IMR-90 (cell line): ENCODE measurements at regions not wholly inside any gene's neighbourhood (a gene's known extent, or its start where the extent isn't known, plus 50 kb on each side); places are given as distances from the start of the nearest gene placed in this dataset.

Experiments
- ATAC-seq: fragments of 200-7000 bp; cut with Tn5 transposase; 2 replicates; pipeline ENCODE4 v1.9.1; 2020; ENCODE audit warnings: low read depth, mild to moderate bottlenecking, moderate library complexity
- BruUV-seq: library from RNA; stranded (reverse); fragments of 400-500 nt; replicated peaks from 2 replicates; lab custom pipeline; 2021; lab: Mats Ljungman, UMichigan
- CTCF ChIA-PET: fragments of 300-600 bp; formaldehyde crosslinking; extraction: SDS; loops from one replicate; lab custom pipeline; 2021; ENCODE audit warnings: antibody characterized with exemption; lab: Yijun Ruan, JAX
- POLR2A ChIA-PET: fragments of 300-600 bp; sonication (Branson Sonifier 250); formaldehyde crosslinking; loops from one replicate; lab custom pipeline; 2022; ENCODE audit warnings: antibody characterized with exemption; ENCODE audit not compliant: unreplicated experiment; lab: Charles Lee
- DNase-seq: peaks from one replicate; pipeline ENCODE4 v3.0.0; 2013
- H2AFZ ChIP-seq: replicated peaks from 2 replicates; pipeline ENCODE3; 2013; ENCODE audit warnings: low read length, mild to moderate bottlenecking; ENCODE audit not compliant: poor library complexity
- H2AK5ac ChIP-seq: 2 replicates; pipeline ENCODE4 v1.6.1; 2013; ENCODE audit warnings: low read depth, low read length, inconsistent platforms
- H2AK9ac ChIP-seq: replicated peaks from 2 replicates; pipeline ENCODE3; 2013; ENCODE audit warnings: mild to moderate bottlenecking, low read depth, low read length, moderate library complexity; ENCODE audit not compliant: poor library complexity
- H2BK120ac ChIP-seq: 2 replicates; pipeline ENCODE4 v1.6.1; 2013; ENCODE audit warnings: low read depth, low read length, inconsistent platforms
- H2BK15ac ChIP-seq: 3 replicates; pipeline ENCODE4 v1.6.1; 2013; ENCODE audit warnings: low read depth, low read length, inconsistent platforms
- H2BK20ac ChIP-seq: 2 replicates; pipeline ENCODE4 v1.6.1; 2013; ENCODE audit warnings: low read depth, mild to moderate bottlenecking, inconsistent platforms, low read length, moderate library complexity
- H2BK5ac ChIP-seq: 2 replicates; pipeline ENCODE4 v1.6.1; 2013; ENCODE audit warnings: mild to moderate bottlenecking, low read depth, low read length, inconsistent platforms; ENCODE audit not compliant: poor library complexity, severe bottlenecking
- H3K14ac ChIP-seq: replicated peaks from 2 replicates; pipeline ENCODE4 v1.6.1; 2013; ENCODE audit warnings: low read depth, low read length, inconsistent platforms
- H3K18ac ChIP-seq: 2 replicates; pipeline ENCODE4 v1.6.1; 2013; ENCODE audit warnings: low read depth, low read length, control low read depth
- H3K23ac ChIP-seq: 2 replicates; pipeline ENCODE4 v1.6.1; 2013; ENCODE audit warnings: low read depth, low read length, inconsistent platforms
- H3K27ac ChIP-seq: 2 replicates; pipeline ENCODE4 v1.5.1; 2013; ENCODE audit warnings: mild to moderate bottlenecking, control low read depth, low read length; ENCODE audit not compliant: insufficient read depth
- H3K27me3 ChIP-seq: 2 replicates; pipeline ENCODE4 v1.6.1; 2013; ENCODE audit warnings: low read length; ENCODE audit not compliant: control insufficient read depth, insufficient read depth
- H3K36me3 ChIP-seq: 2 replicates; pipeline ENCODE4 v1.6.1; 2013; ENCODE audit warnings: low read length, mixed read lengths; ENCODE audit not compliant: control insufficient read depth, insufficient read depth
- H3K4ac ChIP-seq: 2 replicates; pipeline ENCODE4 v1.6.1; 2013; ENCODE audit warnings: low read depth, low read length, inconsistent platforms
- H3K4me1 ChIP-seq: 2 replicates; pipeline ENCODE4 v1.6.1; 2013; ENCODE audit warnings: low read length, mixed read lengths; ENCODE audit not compliant: control insufficient read depth, insufficient read depth
- H3K4me2 ChIP-seq: 2 replicates; pipeline ENCODE4 v1.6.1; 2013; ENCODE audit warnings: low read depth, mild to moderate bottlenecking, control low read depth, low read length, moderate library complexity
- H3K4me3 ChIP-seq: 2 replicates; pipeline ENCODE4 v1.5.1; 2013; ENCODE audit warnings: low read depth, mild to moderate bottlenecking, control low read depth, low read length, moderate library complexity; ENCODE audit not compliant: insufficient read depth
- H3K56ac ChIP-seq: 2 replicates; pipeline ENCODE4 v1.6.1; 2013; ENCODE audit warnings: low read length, inconsistent platforms; ENCODE audit not compliant: insufficient read depth; ENCODE audit errors: extremely low read depth
- H3K79me1 ChIP-seq, 2 experiments: 2 replicates each; pipeline ENCODE4 v1.6.1; 2013; ENCODE audit warnings: low read length in 2 of 2, inconsistent platforms in 1 of 2, low read depth in 1 of 2
- H3K9ac ChIP-seq: 2 replicates; pipeline ENCODE4 v1.6.1; 2013; ENCODE audit warnings: low read depth, low read length, control low read depth
- H3K9me1 ChIP-seq: 2 replicates; pipeline ENCODE4 v1.6.1; 2013; ENCODE audit warnings: low read length, inconsistent platforms; ENCODE audit not compliant: insufficient read depth
- H3K9me3 ChIP-seq: 2 replicates; pipeline ENCODE4 v1.6.1; 2013; ENCODE audit warnings: low read length; ENCODE audit not compliant: control insufficient read depth, insufficient read depth
- H4K20me1 ChIP-seq: 2 replicates; pipeline ENCODE4 v1.6.1; 2013; ENCODE audit warnings: low read length, inconsistent platforms; ENCODE audit not compliant: insufficient read depth
- H4K5ac ChIP-seq: 2 replicates; pipeline ENCODE4 v1.6.1; 2013; ENCODE audit warnings: mild to moderate bottlenecking, low read depth, low read length, control low read depth
- H4K8ac ChIP-seq, 2 experiments: 2 replicates each; pipeline ENCODE4 v1.6.1; 2013; ENCODE audit warnings: low read depth in 2 of 2, low read length in 2 of 2, control low read depth in 1 of 2, inconsistent platforms in 1 of 2
- H4K91ac ChIP-seq: 2 replicates; pipeline ENCODE4 v1.6.1; 2013; ENCODE audit warnings: low read depth, low read length, inconsistent platforms; ENCODE audit not compliant: insufficient read depth
- BHLHE40 ChIP-seq: fragments of 150-350 bp; IDR thresholded peaks from 2 replicates; pipeline ENCODE4 v1.6.1; 2016; ENCODE audit warnings: mild to moderate bottlenecking, low read depth, low read length
- CHD1 ChIP-seq: IDR thresholded peaks from 2 replicates; pipeline ENCODE4 v1.6.1; 2012; ENCODE audit warnings: low read depth, low read length, improper control_type of control experiment
- CTCF ChIP-seq: conservative IDR thresholded peaks from 2 replicates; pipeline ENCODE4 v1.5.1; 2012; ENCODE audit warnings: mild to moderate bottlenecking, low read depth, low read length, improper control_type of control experiment
- FOS ChIP-seq: fragments of 150-350 bp; IDR thresholded peaks from 2 replicates; pipeline ENCODE4 v1.6.1; 2016; ENCODE audit warnings: low read depth, low read length
- MAFK ChIP-seq: IDR thresholded peaks from 2 replicates; pipeline ENCODE4 v1.6.1; 2012; ENCODE audit warnings: low read depth, low read length, improper control_type of control experiment
- MXI1 ChIP-seq: IDR thresholded peaks from 2 replicates; pipeline ENCODE4 v1.6.1; 2012; ENCODE audit warnings: low read depth, mild to moderate bottlenecking, low read length, moderate library complexity, borderline replicate concordance
- POLR2A ChIP-seq: IDR thresholded peaks from 2 replicates; pipeline ENCODE4 v1.6.1; 2012; ENCODE audit warnings: mild to moderate bottlenecking, low read depth, low read length
- RAD21 ChIP-seq: IDR thresholded peaks from 2 replicates; pipeline ENCODE4 v1.6.1; 2012; ENCODE audit warnings: low read length, improper control_type of control experiment
- RFX5 ChIP-seq: IDR thresholded peaks from 2 replicates; pipeline ENCODE4 v1.8.0; 2012; ENCODE audit warnings: low read depth, mild to moderate bottlenecking, low read length, moderate library complexity
- WGBS, 2 experiments: methylation state at CpG; one replicate each; pipeline versions ENCODE4 v1.1.5 to v1.1.7; 2013; ENCODE audit warnings: missing lambda C conversion rate in 2 of 2; ENCODE audit not compliant: insufficient read length in 1 of 2; ENCODE audit errors: extremely low coverage in 2 of 2; 5-methylcytosine and 5-hydroxymethylcytosine counted together
- dilution Hi-C: fragments of 300-500 bp; cut with HindIII; formaldehyde crosslinking; loops from one replicate; pipeline ENCODE4 v1.14.3; 2018; ENCODE audit warnings: low sequenced_read_pairs; ENCODE audit not compliant: unreplicated experiment
- in situ Hi-C: fragments of 300-500 bp; cut with MboI; formaldehyde crosslinking; loops from 3 replicates; pipeline ENCODE4 v1.14.3; 2019; ENCODE audit warnings: low sequenced_read_pairs, inconsistent platforms, mixed read lengths
- intact Hi-C: fragments of 100-400 bp; cut with micrococcal nuclease; formaldehyde crosslinking; loops from 2 replicates; pipeline ENCODE4 v1.10.0; 2022
- TF ChIP-seq, protein P1 (sequence below): fragments of 150-350 bp; IDR thresholded peaks from 2 replicates; pipeline ENCODE4 v1.6.1; 2017; ENCODE audit warnings: mild to moderate bottlenecking, antibody characterized with exemption, low read length, low read depth
- TF ChIP-seq, protein P2 (sequence below): fragments of 150-350 bp; IDR thresholded peaks from 2 replicates; pipeline ENCODE4 v1.6.1; 2016; ENCODE audit warnings: low read depth, mild to moderate bottlenecking, low read length, moderate library complexity, borderline replicate concordance

GRCh38 chr11:134482865-134483264 is 70.8 kb upstream of the B3GAT1 start:
- H3K4ac ChIP-seq, result no peak overlapping the region
- H4K91ac ChIP-seq, result no peak overlapping the region
- H3K79me1 ChIP-seq, result no peaks in the 10 kb centered on the region
- WGBS, 2 experiments, result no CpG with 5 or more reads among the region's 2 CpGs
- no peak overlapping the region for H3K23ac ChIP-seq
- H2AK9ac ChIP-seq, result no peak overlapping the region
- no peaks in the 10 kb centered on the region for H3K27me3 ChIP-seq
- H3K9ac ChIP-seq, result no peak overlapping the region
- H3K56ac ChIP-seq, result no peak overlapping the region
- no peak overlapping the region for H4K8ac ChIP-seq
- H3K18ac ChIP-seq, result no peak overlapping the region
- no peak for ATAC-seq
- H2BK15ac ChIP-seq, result no peak overlapping the region
- POLR2A ChIA-PET, result no interaction called here
- H2BK20ac ChIP-seq, result no peak overlapping the region
- no peak overlapping the region for H2AK5ac ChIP-seq
- in situ Hi-C loops, result no loop called here
- H3K27ac ChIP-seq, result no peak overlapping the region
- no peak overlapping the region for H2BK5ac ChIP-seq
- no peak overlapping the region for H4K5ac ChIP-seq
- H3K9me3 ChIP-seq, result peaks cover 60% of the 10 kb centered on the region
- H3K14ac ChIP-seq, result no peak overlapping the region
- H2BK120ac ChIP-seq, result no peak overlapping the region
- DNase-seq, result no peak
- no peaks in the 10 kb centered on the region for H3K4me1 ChIP-seq
- no peak overlapping the region for H3K4me3 ChIP-seq
- CTCF ChIA-PET, result no interaction called here
- no peaks in the 10 kb centered on the region for H4K20me1 ChIP-seq
- no peaks in the 10 kb centered on the region for H3K36me3 ChIP-seq
- H2AFZ ChIP-seq, result no peak overlapping the region
- TF ChIP-seq, protein P1, sequence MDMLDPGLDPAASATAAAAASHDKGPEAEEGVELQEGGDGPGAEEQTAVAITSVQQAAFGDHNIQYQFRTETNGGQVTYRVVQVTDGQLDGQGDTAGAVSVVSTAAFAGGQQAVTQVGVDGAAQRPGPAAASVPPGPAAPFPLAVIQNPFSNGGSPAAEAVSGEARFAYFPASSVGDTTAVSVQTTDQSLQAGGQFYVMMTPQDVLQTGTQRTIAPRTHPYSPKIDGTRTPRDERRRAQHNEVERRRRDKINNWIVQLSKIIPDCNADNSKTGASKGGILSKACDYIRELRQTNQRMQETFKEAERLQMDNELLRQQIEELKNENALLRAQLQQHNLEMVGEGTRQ, result no peak
- no peak for TF ChIP-seq MXI1
- no peak for TF ChIP-seq BHLHE40
- TF ChIP-seq CHD1, result no peak
- no peak for TF ChIP-seq POLR2A
- no peak for TF ChIP-seq MAFK
- no peak for TF ChIP-seq CTCF
- no peak for TF ChIP-seq RAD21
- TF ChIP-seq, protein P2, sequence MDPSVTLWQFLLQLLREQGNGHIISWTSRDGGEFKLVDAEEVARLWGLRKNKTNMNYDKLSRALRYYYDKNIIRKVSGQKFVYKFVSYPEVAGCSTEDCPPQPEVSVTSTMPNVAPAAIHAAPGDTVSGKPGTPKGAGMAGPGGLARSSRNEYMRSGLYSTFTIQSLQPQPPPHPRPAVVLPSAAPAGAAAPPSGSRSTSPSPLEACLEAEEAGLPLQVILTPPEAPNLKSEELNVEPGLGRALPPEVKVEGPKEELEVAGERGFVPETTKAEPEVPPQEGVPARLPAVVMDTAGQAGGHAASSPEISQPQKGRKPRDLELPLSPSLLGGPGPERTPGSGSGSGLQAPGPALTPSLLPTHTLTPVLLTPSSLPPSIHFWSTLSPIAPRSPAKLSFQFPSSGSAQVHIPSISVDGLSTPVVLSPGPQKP, result no peak
- TF ChIP-seq FOS, result no peak
- no peak for TF ChIP-seq RFX5
- no TSS peak for BruUV-seq
- H3K4me2 ChIP-seq, result no peak overlapping the region
- dilution Hi-C loops, result no loop called here
- H3K9me1 ChIP-seq, result no peaks in the 10 kb centered on the region
- intact Hi-C loops, result no loop called here
